LNCaP clone FGC (cell line): ENCODE measurements at regions not wholly inside any gene's neighbourhood (a gene's known extent, or its start where the extent isn't known, plus 50 kb on each side); places are given as distances from the start of the nearest gene placed in this dataset.

Source experiments
- DNase-seq: peaks from one replicate; pipeline ENCODE4 v3.0.0-alpha.2; 2011; ENCODE audit warnings: low read depth
- H3K4me3 ChIP-seq: 2 replicates; pipeline ENCODE4 v1.5.1; 2011; ENCODE audit warnings: mild to moderate bottlenecking, low read depth, low read length, control low read depth
- CTCF ChIP-seq: IDR thresholded peaks from 2 replicates; pipeline ENCODE4 v1.5.1; 2012; ENCODE audit warnings: mild to moderate bottlenecking; ENCODE audit not compliant: control insufficient read depth, insufficient read depth; ENCODE audit errors: extremely low read depth

DNA sequence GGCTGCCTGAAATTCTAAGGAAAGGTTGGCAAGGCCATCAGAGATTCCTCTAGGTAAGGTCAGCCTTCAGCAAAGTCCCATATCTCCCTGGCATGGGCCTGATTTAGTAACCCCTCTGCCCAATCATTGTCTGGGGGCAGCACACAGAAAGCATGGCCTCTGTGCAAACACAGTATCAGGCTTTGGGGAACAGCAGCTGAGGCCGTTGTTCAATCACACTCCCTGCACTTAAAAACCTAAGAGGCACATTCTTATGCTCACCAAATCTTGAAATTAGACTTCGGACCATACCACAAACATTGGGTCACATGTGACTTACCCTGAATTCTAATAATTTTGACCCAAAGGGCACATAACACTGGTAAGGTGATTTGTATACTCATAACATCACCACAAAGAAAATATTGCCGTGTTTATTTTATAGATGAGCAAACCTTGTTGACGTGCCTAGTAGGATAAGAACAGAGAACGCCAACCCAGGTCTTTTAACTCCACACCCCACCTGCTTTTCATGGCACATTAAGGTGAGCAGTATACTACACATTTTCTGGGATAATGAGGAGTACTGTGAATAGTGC, 212.7 kb downstream of the HNMT start:
- no peak for TF ChIP-seq CTCF
- DNase-seq = no peak
- H3K4me3 ChIP-seq = no peak overlapping the region

DNA sequence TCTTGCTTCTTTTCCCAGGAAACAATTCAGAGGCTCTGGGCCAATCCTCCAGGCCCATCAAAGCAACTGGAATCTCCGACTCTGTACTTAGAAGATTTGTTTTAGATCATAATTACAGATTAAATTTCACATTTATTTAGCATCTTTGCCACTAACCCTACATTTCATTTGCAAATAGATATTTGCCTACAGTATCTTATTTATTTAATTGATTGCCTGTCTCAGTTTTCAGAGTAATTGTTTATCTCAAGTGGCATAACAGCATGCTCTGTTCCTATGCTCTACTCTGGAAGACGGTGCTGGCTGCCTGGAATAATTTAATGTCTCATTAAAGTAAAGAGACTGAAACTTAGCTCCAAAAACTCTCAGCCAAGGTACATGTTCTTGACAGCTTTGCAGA, 213.4 kb downstream of the HNMT start:
- peak; percentile 62 for DNase-seq
- no peak overlapping the region for H3K4me3 ChIP-seq
- no peak for TF ChIP-seq CTCF

DNA sequence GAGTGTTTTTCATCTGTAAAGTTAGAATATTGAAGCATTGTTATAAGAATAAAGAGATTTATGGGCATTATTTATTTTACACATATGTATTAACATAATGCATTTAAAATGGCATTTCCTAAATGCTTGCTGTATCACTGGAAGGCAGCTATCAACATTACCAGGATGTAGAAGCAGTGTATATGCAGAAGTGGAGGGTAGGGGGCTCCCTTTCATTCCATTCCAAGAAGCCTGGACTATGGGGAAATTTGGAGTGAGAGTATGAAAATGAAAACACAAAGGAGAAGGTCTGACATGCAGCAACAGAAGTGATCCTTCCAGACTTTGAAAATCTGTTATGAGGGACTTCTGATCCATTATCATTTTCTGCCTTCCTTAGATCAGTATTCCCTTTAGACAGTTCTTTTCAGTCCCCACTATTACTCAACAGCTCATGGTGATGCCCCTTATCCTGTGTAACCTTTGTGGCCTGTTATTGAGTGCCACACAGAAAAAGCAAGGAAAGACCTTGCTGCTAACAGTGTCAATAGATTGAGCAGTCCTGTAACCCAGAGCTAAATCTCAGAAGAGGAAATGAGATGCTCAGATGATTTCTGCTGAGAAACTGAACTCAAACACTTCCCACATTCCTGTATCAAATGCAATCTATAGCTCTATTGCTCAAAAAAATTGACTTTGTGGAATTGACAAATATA, 216.6 kb downstream of the HNMT start:
- no peak overlapping the region for H3K4me3 ChIP-seq
- DNase-seq = no peak
- TF ChIP-seq CTCF = no peak

- TF ChIP-seq CTCF = no peak
- DNase-seq = no peak
- H3K4me3 ChIP-seq = no peak overlapping the region
These were observed 218.1 kb downstream of the HNMT start for GRCh38 chr2:138182250-138182936.

GRCh38 chr2:138182937-138183312, 218.7 kb downstream of the HNMT start:
- DNase-seq = no peak
- TF ChIP-seq CTCF = no peak

GRCh38 chr2:138183705-138184104, 219.4 kb downstream of the HNMT start:
- TF ChIP-seq CTCF = no peak
- no peak overlapping the region for H3K4me3 ChIP-seq
- DNase-seq = no peak

More at GRCh38 chr2:138182937-138183312, 218.7 kb downstream of the HNMT start:
- no peak overlapping the region for H3K4me3 ChIP-seq
